ENCODE measurements at regions not wholly inside any gene's neighbourhood (a gene's known extent, or its start where the extent isn't known, plus 50 kb on each side); places are given as distances from the start of the nearest gene placed in this dataset.

DNA sequence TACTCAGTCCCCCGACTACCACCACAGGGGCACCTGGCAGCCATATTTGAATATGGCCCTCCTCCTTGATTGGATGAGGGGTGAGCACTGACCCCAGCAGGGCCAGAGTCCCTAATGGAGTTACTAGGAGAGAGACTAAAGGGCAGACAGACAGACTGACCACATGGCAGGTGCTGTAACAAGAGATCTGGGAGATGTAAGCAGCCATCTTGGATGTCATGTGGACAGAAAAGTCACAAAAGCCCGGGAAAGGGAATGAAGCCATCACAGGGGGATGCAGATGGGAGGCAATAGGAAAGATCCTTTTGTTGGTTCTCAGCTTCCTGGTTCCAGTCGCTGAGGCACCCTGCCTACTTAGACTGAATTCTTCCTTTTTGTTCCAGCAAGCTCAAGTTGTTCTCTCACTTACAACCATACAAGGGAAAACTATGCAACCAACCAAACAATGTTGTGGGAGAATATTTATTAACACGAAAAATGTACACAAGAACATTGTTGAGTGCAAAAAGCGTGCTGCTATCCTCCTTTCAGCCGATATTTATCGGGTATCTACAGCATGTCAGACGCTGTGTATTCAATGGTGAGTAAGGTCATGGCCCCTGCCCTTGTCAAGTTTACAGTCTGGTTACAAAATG is 511.6 kb upstream of the PROK2 start:
- no peaks in the 10 kb centered on the region for H3K4me1 ChIP-seq
- H3K4me3 ChIP-seq = no peak overlapping the region
- no peaks in the 10 kb centered on the region for H3K9me3 ChIP-seq
- no peaks in the 10 kb centered on the region for H3K27me3 ChIP-seq
- intact Hi-C loops (cut with DNase I) = no loop called here
- ATAC-seq (no peak), DNase-seq (no peak)
- 78% methylated on average over 8 of the region's 8 CpGs for WGBS (ENCODE audit: insufficient coverage, low coverage, low lambda C conversion rate, missing lambda C conversion rate)
- no peak overlapping the region for H3K27ac ChIP-seq
- TF ChIP-seq POLR2A (IDR thresholded peaks at IDR 0.05) = no peak
- TF ChIP-seq, protein P1, sequence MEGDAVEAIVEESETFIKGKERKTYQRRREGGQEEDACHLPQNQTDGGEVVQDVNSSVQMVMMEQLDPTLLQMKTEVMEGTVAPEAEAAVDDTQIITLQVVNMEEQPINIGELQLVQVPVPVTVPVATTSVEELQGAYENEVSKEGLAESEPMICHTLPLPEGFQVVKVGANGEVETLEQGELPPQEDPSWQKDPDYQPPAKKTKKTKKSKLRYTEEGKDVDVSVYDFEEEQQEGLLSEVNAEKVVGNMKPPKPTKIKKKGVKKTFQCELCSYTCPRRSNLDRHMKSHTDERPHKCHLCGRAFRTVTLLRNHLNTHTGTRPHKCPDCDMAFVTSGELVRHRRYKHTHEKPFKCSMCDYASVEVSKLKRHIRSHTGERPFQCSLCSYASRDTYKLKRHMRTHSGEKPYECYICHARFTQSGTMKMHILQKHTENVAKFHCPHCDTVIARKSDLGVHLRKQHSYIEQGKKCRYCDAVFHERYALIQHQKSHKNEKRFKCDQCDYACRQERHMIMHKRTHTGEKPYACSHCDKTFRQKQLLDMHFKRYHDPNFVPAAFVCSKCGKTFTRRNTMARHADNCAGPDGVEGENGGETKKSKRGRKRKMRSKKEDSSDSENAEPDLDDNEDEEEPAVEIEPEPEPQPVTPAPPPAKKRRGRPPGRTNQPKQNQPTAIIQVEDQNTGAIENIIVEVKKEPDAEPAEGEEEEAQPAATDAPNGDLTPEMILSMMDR (IDR thresholded peaks at IDR 0.05) = no peak
- H3K36me3 ChIP-seq = no peaks in the 10 kb centered on the region

DNA sequence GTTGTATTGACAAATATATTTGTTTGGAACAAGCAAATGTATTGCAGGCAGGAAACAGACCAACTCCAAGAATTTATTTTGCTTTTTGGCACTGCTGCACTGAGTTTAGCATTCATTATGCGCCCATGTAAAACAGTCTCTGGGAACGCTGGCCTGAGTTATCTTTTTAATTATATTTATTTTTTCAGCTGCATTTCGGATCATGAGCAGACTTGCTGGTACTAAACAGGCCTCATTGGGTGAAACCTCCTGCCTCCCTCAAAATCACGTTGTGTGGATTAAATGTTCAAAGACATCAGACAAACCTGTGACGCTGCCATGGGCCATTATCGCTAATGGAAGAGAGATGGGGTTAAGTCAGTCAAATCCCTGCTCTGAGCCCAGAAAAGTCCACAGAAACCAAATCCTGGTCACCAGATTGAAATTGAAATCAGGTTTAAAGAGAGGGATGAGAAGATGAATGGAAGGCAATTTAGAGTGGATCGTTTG is 511.1 kb upstream of the PROK2 start:
- Histone ChIP-seq H3K27ac (no peak overlapping the region), H3K9me3 (no peaks in the 10 kb centered on the region), H3K36me3 (no peaks in the 10 kb centered on the region), H3K4me3 (no peak overlapping the region), H3K27me3 (no peaks in the 10 kb centered on the region), H3K4me1 (no peaks in the 10 kb centered on the region)
- no peak for TF ChIP-seq POLR2A (IDR thresholded peaks at IDR 0.05)
- no peak for ATAC-seq
- no peak for DNase-seq
- intact Hi-C loops (cut with DNase I) = no loop called here
- 86% methylated on average over 6 of the region's 7 CpGs for WGBS (ENCODE audit: insufficient coverage, low coverage, low lambda C conversion rate, missing lambda C conversion rate)

DNA sequence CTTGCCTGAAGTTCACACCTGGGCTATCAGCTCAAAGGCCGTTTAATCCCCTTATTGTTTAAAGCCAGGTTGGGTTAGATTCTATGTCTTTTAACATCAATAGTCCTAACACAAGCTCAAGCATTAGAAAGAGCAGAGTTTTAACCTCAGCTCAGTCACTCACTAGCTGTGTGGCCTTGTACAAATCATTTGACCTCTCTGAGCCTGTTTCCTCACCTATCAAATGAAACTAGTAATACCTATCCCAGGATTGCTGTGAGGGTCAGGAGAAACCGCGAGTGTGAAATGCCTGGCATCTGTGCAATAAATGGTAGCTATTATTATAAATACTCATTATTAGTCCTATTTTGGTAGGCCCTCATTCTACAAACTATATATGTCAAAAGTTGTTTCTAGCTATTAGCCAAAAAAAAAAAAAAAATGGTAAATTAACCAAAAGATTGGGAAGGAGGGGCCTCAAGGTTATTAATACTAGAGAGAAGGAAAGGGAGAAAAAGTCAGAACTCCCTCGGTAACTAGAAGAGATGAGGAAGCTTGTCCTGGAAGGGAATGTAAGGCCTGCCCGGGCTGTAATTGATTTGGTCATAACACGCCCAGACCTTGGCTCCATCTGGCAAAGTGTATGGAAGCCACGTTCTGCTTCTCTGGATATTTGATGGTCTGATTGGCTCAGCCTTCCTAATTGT is 510.5 kb upstream of the PROK2 start:
- no peak for DNase-seq
- no peak for ATAC-seq
- H3K9me3 ChIP-seq = no peaks in the 10 kb centered on the region
- no peaks in the 10 kb centered on the region for H3K36me3 ChIP-seq
- TF ChIP-seq POLR2A (IDR thresholded peaks at IDR 0.05) = no peak
- TF ChIP-seq, protein P1 (IDR thresholded peaks at IDR 0.05) = no peak
- 54% methylated on average over 7 of the region's 7 CpGs for WGBS (ENCODE audit: insufficient coverage, low coverage, low lambda C conversion rate, missing lambda C conversion rate)
- no peaks in the 10 kb centered on the region for H3K27me3 ChIP-seq
- no peak overlapping the region for H3K27ac ChIP-seq
- intact Hi-C loops (cut with DNase I) = no loop called here
- no peaks in the 10 kb centered on the region for H3K4me1 ChIP-seq
- no peak overlapping the region for H3K4me3 ChIP-seq

DNA sequence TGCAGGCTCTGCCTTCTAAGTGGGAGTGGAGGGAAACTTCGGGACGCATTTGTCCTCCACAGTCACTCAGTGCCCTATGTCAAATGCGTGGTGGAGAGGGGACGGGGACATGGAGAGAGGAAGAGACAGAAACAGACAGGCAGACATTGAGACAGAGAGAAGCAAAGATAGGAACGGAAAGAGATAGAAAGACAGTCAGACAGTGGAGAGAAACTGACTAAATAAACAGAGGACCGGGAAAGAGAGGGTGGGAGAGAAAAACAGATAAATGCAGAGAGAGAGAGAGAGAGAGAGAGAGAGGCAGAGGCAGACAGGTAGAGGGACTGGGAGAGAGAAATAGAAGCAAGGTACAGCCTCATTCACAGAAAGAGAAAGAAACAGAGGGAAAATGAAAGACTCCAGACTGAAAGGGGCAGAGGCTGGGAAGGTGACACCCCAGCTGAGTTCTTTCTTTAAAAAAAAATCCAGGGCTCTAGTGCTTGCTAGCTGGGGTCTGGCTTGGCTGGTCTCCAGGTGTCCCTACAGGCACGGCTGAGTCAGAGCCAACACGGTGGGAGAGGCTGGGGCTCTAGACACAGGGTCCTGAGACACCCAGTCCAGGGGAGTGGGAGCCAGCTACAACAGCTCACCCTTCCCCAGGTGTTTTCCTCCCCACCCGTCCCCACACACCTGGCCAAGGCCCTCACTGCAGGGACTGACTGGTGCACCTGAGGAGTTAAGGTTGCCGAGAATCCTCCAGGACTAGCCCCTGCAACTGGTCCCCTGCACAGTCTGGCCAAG is 506.1 kb upstream of the PROK2 start:
- Histone ChIP-seq H3K27ac (no peak overlapping the region), H3K9me3 (no peaks in the 10 kb centered on the region), H3K4me1 (no peaks in the 10 kb centered on the region), H3K36me3 (no peaks in the 10 kb centered on the region), H3K4me3 (no peak overlapping the region), H3K27me3 (no peaks in the 10 kb centered on the region)
- intact Hi-C loops (cut with DNase I) = no loop called here
- WGBS (ENCODE audit: insufficient coverage, low coverage, low lambda C conversion rate, missing lambda C conversion rate) = 63% methylated on average over 6 of the region's 10 CpGs
- ATAC-seq = peak in 2 of 4 donors; percentile 10 to 14
- DNase-seq = no peak
- no peak for TF ChIP-seq POLR2A (IDR thresholded peaks at IDR 0.05)
- TF ChIP-seq, protein P1 (IDR thresholded peaks at IDR 0.05) = no peak

DNA sequence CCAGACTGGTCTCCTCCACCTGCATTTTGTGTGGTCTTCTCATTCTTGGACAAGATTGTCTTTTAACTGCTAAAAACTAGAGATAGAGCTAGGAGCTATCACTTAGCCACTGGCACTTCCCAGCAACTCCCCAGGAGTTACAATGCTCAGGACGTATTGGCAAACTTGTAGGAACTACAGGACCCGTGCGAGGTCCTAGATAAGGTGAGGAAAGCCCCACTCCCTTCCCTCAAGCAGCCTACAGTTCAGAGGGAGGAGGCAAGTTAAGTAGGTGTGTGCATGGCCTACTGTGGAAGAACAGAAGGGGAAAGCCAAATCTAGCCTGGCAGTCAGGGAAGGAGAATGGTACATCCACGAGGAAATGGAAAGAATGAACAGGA is 504.7 kb upstream of the PROK2 start:
- TF ChIP-seq, protein P1 (IDR thresholded peaks at IDR 0.05) = no peak
- no peak for TF ChIP-seq POLR2A (IDR thresholded peaks at IDR 0.05)
- no peaks in the 10 kb centered on the region for H3K9me3 ChIP-seq
- intact Hi-C loops (cut with DNase I) = no loop called here
- H3K27ac ChIP-seq = no peak overlapping the region
- no peaks in the 10 kb centered on the region for H3K36me3 ChIP-seq
- H3K27me3 ChIP-seq = no peaks in the 10 kb centered on the region
- 80% methylated on average over 4 of the region's 4 CpGs for WGBS (ENCODE audit: insufficient coverage, low coverage, low lambda C conversion rate, missing lambda C conversion rate)
- no peak overlapping the region for H3K4me3 ChIP-seq
- no peaks in the 10 kb centered on the region for H3K4me1 ChIP-seq
- ATAC-seq = no peak
- DNase-seq = no peak

All from right lobe of liver (tissue), 6 donors.